WI38 (cell line): ENCODE measurements at regions not wholly inside any gene's neighbourhood (a gene's known extent, or its start where the extent isn't known, plus 50 kb on each side); places are given as distances from the start of the nearest gene placed in this dataset.
"Not testable (repeated sequence)": the region's sequence is repeated elsewhere in the genome, so short reads cannot be mapped to it uniquely, and the experiment has no call there.

ENCODE experiments used
- H3K4me3 ChIP-seq: 2 replicates; pipeline ENCODE4 v1.5.1; 2011; ENCODE audit warnings: low read depth, mild to moderate bottlenecking, control low read depth, low read length
- CTCF ChIP-seq: IDR thresholded peaks from 2 replicates; pipeline ENCODE4 v1.5.1; 2012; ENCODE audit warnings: low read depth, mild to moderate bottlenecking, control low read depth, low read length

GRCh38 chr6:23823421-23823820 lies 302.6 kb upstream of the NRSN1 start:
- TF ChIP-seq CTCF: no peak
- no peak overlapping the region for H3K4me3 ChIP-seq

GRCh38 chr6:23826572-23826971 lies 299.4 kb upstream of the NRSN1 start:
- TF ChIP-seq CTCF: no peak
- H3K4me3 ChIP-seq: no peak overlapping the region

GRCh38 chr6:23828861-23829260 lies 297.2 kb upstream of the NRSN1 start:
- no peak for TF ChIP-seq CTCF
- H3K4me3 ChIP-seq: no peak overlapping the region

- H3K4me3 ChIP-seq: no peak overlapping the region
- TF ChIP-seq CTCF: no peak
Observed at GRCh38 chr6:23841116-23841515, 284.9 kb upstream of the NRSN1 start.

GRCh38 chr6:23842760-23843159 lies 283.3 kb upstream of the NRSN1 start:
- H3K4me3 ChIP-seq: no peak overlapping the region
- no peak for TF ChIP-seq CTCF

- TF ChIP-seq CTCF: no peak
Observed at GRCh38 chr6:23851522-23851921, 274.5 kb upstream of the NRSN1 start.

GRCh38 chr6:23853566-23854133 lies 272.4 kb upstream of the NRSN1 start:
- not testable (repeated sequence) for H3K4me3 ChIP-seq

More at GRCh38 chr6:23851522-23851921, 274.5 kb upstream of the NRSN1 start:
- H3K4me3 ChIP-seq: no peak overlapping the region

GRCh38 chr6:23854154-23854553 lies 271.9 kb upstream of the NRSN1 start:
- H3K4me3 ChIP-seq: not testable (repeated sequence)
